ENCODE measurements at regions not wholly inside any gene's neighbourhood (a gene's known extent, or its start where the extent isn't known, plus 50 kb on each side); places are given as distances from the start of the nearest gene placed in this dataset.

- Histone ChIP-seq H4K8ac (ENCODE audit: low read depth in 2 of 2, low read length in 2 of 2) (no peak overlapping the region), H2AFZ (replicated peaks; ENCODE audit: low read length, poor library complexity) (no peak overlapping the region), H3K56ac (ENCODE audit: extremely low read depth, insufficient read depth, low read length) (no peak overlapping the region), H3K27ac (ENCODE audit: insufficient read depth, low read length) (no peak overlapping the region), H4K91ac (ENCODE audit: insufficient read depth, low read depth, low read length) (no peak overlapping the region), H3K79me1 (ENCODE audit: low read depth in 1 of 2, low read length in 2 of 2) (no peaks in the 10 kb centered on the region), H4K5ac (ENCODE audit: low read depth, low read length) (no peak overlapping the region), H4K20me1 (ENCODE audit: insufficient read depth, low read length) (no peaks in the 10 kb centered on the region), H3K4me2 (ENCODE audit: low read depth, low read length) (no peak overlapping the region), H3K9me3 (ENCODE audit: control insufficient read depth, insufficient read depth, low read length) (peaks cover 3% of the 10 kb centered on the region; the same call in 1 of the 2 replicates), H3K14ac (replicated peaks; ENCODE audit: low read depth, low read length) (no peak overlapping the region), H3K4me3 (ENCODE audit: insufficient read depth, low read depth, low read length) (no peak overlapping the region), H2BK15ac (ENCODE audit: low read depth, low read length) (no peak overlapping the region), H2AK5ac (ENCODE audit: low read depth, low read length) (no peak overlapping the region), H2BK20ac (ENCODE audit: low read depth, low read length) (no peak overlapping the region), H3K4ac (ENCODE audit: low read depth, low read length) (no peak overlapping the region), H3K36me3 (ENCODE audit: control insufficient read depth, insufficient read depth, low read length) (no peaks in the 10 kb centered on the region), H3K4me1 (ENCODE audit: control insufficient read depth, insufficient read depth, low read length) (no peaks in the 10 kb centered on the region), H2AK9ac (replicated peaks; ENCODE audit: low read depth, low read length, poor library complexity) (no peak overlapping the region), H3K23ac (ENCODE audit: low read depth, low read length) (no peak overlapping the region), H3K9me1 (ENCODE audit: insufficient read depth, low read length) (no peaks in the 10 kb centered on the region), H2BK120ac (ENCODE audit: low read depth, low read length) (no peak overlapping the region), H3K18ac (ENCODE audit: low read depth, low read length) (no peak overlapping the region), H3K9ac (ENCODE audit: low read depth, low read length) (no peak overlapping the region), H2BK5ac (ENCODE audit: low read depth, low read length, poor library complexity, severe bottlenecking) (no peak overlapping the region), H3K27me3 (ENCODE audit: control insufficient read depth, insufficient read depth, low read length) (no peaks in the 10 kb centered on the region)
- dilution Hi-C loops (cut with HindIII; ENCODE audit: low sequenced_read_pairs, unreplicated experiment), result no loop called here
- ATAC-seq (ENCODE audit: low read depth), result no peak
- no TSS peak for BruUV-seq (replicated peaks)
- DNase-seq, result no peak
- in situ Hi-C loops (cut with MboI; ENCODE audit: low sequenced_read_pairs), result no loop called here
- TF ChIP-seq CHD1 (IDR thresholded peaks at IDR 0.05; ENCODE audit: low read depth, low read length) (no peak), RAD21 (IDR thresholded peaks at IDR 0.05; ENCODE audit: low read length) (no peak), MAZ (IDR thresholded peaks at IDR 0.05; ENCODE audit: borderline replicate concordance, low read depth, low read length) (no peak), MXI1 (IDR thresholded peaks at IDR 0.05; ENCODE audit: borderline replicate concordance, low read depth, low read length) (no peak), FOS (IDR thresholded peaks at IDR 0.05; ENCODE audit: low read depth, low read length) (no peak), NFE2L2 (IDR thresholded peaks at IDR 0.05; ENCODE audit: low read depth, low read length) (no peak), CEBPB (IDR thresholded peaks at IDR 0.05; ENCODE audit: low read depth, low read length) (no peak), BHLHE40 (IDR thresholded peaks at IDR 0.05; ENCODE audit: low read depth, low read length) (no peak), MAFK (IDR thresholded peaks at IDR 0.05; ENCODE audit: low read depth, low read length) (no peak), RFX5 (IDR thresholded peaks at IDR 0.05; ENCODE audit: low read depth, low read length) (no peak), USF2 (IDR thresholded peaks at IDR 0.05; ENCODE audit: low read depth, low read length) (no peak)
- TF ChIP-seq, protein P1, sequence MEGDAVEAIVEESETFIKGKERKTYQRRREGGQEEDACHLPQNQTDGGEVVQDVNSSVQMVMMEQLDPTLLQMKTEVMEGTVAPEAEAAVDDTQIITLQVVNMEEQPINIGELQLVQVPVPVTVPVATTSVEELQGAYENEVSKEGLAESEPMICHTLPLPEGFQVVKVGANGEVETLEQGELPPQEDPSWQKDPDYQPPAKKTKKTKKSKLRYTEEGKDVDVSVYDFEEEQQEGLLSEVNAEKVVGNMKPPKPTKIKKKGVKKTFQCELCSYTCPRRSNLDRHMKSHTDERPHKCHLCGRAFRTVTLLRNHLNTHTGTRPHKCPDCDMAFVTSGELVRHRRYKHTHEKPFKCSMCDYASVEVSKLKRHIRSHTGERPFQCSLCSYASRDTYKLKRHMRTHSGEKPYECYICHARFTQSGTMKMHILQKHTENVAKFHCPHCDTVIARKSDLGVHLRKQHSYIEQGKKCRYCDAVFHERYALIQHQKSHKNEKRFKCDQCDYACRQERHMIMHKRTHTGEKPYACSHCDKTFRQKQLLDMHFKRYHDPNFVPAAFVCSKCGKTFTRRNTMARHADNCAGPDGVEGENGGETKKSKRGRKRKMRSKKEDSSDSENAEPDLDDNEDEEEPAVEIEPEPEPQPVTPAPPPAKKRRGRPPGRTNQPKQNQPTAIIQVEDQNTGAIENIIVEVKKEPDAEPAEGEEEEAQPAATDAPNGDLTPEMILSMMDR (conservative IDR thresholded peaks at IDR 0.05; ENCODE audit: low read depth, low read length), result no peak
- intact Hi-C loops (cut with micrococcal nuclease), result no loop called here
- CTCF ChIA-PET, result interaction anchor here (0.6 kb wide), 1 partner anchor 250 kb away, joined by 4 read pairs; no protein-coding TSS in a partner anchor
- POLR2A ChIA-PET (ENCODE audit: unreplicated experiment), result no interaction called here
- WGBS, 2 experiments (ENCODE audit: extremely low coverage in 2 of 2, insufficient read length in 1 of 2), result no CpG with 5 or more reads among the region's 2 CpGs
These were observed 328.3 kb downstream of the TBC1D32 start for GRCh38 chr6:121006024-121006423.

All from IMR-90 (cell line).